OCI-LY1 (cell line): ENCODE measurements at regions not wholly inside any gene's neighbourhood (a gene's known extent, or its start where the extent isn't known, plus 50 kb on each side); places are given as distances from the start of the nearest gene placed in this dataset.

Experiments used
- H2AFZ ChIP-seq: fragments of 200-600 bp; sonication (generic), shearing (Covaris generic); 2 replicates; pipeline ENCODE4 v1.6.0; 2014; ENCODE audit warnings: antibody characterized with exemption, mild to moderate bottlenecking, low read length
- H3F3A ChIP-seq: fragments of 200-600 bp; sonication (generic), shearing (Covaris generic); 2 replicates; pipeline ENCODE4 v1.6.0; 2014; ENCODE audit warnings: mild to moderate bottlenecking, antibody characterized with exemption, low read length, moderate library complexity; ENCODE audit not compliant: insufficient read depth
- H3K27ac ChIP-seq: fragments of 200-600 bp; sonication (generic); 2 replicates; pipeline ENCODE4 v1.5.1; 2014; ENCODE audit warnings: low read length, mixed run types, mild to moderate bottlenecking, low read depth; ENCODE audit not compliant: poor library complexity, severe bottlenecking
- H3K27me3 ChIP-seq: fragments of 200-600 bp; sonication (generic); 2 replicates; pipeline ENCODE4 v1.6.0; 2014; ENCODE audit warnings: antibody characterized with exemption, mild to moderate bottlenecking, low read length, moderate library complexity; ENCODE audit not compliant: insufficient read depth
- H3K36me3 ChIP-seq: fragments of 200-600 bp; sonication (generic); 2 replicates; pipeline ENCODE4 v1.6.1; 2014; ENCODE audit warnings: mild to moderate bottlenecking, antibody characterized with exemption, low read length, moderate library complexity, mixed read lengths; ENCODE audit not compliant: insufficient read depth
- H3K4me1 ChIP-seq: fragments of 200-600 bp; sonication (generic); 2 replicates; pipeline ENCODE4 v1.5.1; 2014; ENCODE audit warnings: mild to moderate bottlenecking, low read length, moderate library complexity; ENCODE audit not compliant: insufficient read depth, severe bottlenecking
- H3K4me2 ChIP-seq: fragments of 200-600 bp; sonication (generic), shearing (Covaris generic); 2 replicates; pipeline ENCODE4 v1.6.1; 2014; ENCODE audit warnings: low read length
- H3K4me3 ChIP-seq: fragments of 200-600 bp; sonication (generic); 2 replicates; pipeline ENCODE4 v1.5.1; 2014; ENCODE audit warnings: low read length, low read depth, mild to moderate bottlenecking, mixed read lengths; ENCODE audit not compliant: poor library complexity, severe bottlenecking
- H3K79me2 ChIP-seq: fragments of 200-600 bp; shearing (Covaris generic); 2 replicates; pipeline ENCODE4 v1.6.1; 2016; ENCODE audit warnings: mixed run types, low read length, mixed read lengths; ENCODE audit not compliant: insufficient read depth
- H3K9ac ChIP-seq: fragments of 200-600 bp; sonication (generic), shearing (Covaris generic); 2 replicates; pipeline ENCODE4 v1.6.1; 2014; ENCODE audit warnings: mild to moderate bottlenecking, low read length, mixed read lengths
- H3K9me2 ChIP-seq: fragments of 200-600 bp; sonication (generic), shearing (Covaris generic); 2 replicates; pipeline ENCODE4 v1.6.1; 2014; ENCODE audit warnings: low read depth, mild to moderate bottlenecking, low read length, mixed read lengths
- H3K9me3 ChIP-seq: fragments of 200-600 bp; shearing (Covaris generic); 2 replicates; pipeline ENCODE4 v1.6.1; 2014; ENCODE audit warnings: low read length, mixed read lengths
- H4K20me1 ChIP-seq: fragments of 200-600 bp; sonication (generic), shearing (Covaris generic); 2 replicates; pipeline ENCODE4 v1.6.0; 2016; ENCODE audit warnings: mild to moderate bottlenecking, low read length; ENCODE audit not compliant: insufficient read depth
- EZH2 ChIP-seq: fragments of 200-600 bp; sonication (generic), shearing (Covaris generic); IDR thresholded peaks from 2 replicates; pipeline ENCODE4 v1.8.0; 2017; ENCODE audit warnings: borderline replicate concordance, mixed run types, mild to moderate bottlenecking, antibody characterized with exemption, low read length, moderate library complexity, mixed read lengths
- TF ChIP-seq, protein P1 (sequence below): fragments of 200-600 bp; sonication (generic), shearing (Covaris generic); IDR thresholded peaks from 2 replicates; pipeline ENCODE4 v1.5.1; 2017; ENCODE audit warnings: mild to moderate bottlenecking, antibody characterized with exemption, low read length, moderate library complexity, mixed read lengths

DNA sequence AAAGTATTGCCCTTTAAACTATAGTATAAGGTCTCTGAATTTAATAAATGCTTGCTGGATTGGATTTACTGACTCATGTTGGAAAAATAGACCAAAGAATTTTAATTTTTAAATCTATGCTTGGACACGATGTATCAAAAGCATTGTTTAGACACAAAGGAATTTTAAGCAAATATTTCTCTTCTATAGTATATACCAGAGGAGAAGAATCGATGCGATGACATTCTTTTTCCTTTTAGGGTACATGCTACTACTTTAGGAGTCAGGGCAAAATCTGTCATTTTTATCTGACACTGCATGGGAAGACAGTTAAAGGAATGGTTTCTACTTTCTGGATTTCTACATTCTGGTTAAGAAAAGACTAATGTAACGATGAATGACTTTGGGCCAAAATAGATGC, 339.9 kb downstream of the BMPER start:
- Histone ChIP-seq H3K79me2 (no peaks in the 10 kb centered on the region), H3K4me2 (no peak overlapping the region), H3K36me3 (no peaks in the 10 kb centered on the region), H3F3A (no peaks in the 10 kb centered on the region), H3K9ac (no peak overlapping the region), H3K9me3 (no peaks in the 10 kb centered on the region), H3K27ac (no peak overlapping the region), H3K9me2 (no peaks in the 10 kb centered on the region), H4K20me1 (no peaks in the 10 kb centered on the region), H3K27me3 (no peaks in the 10 kb centered on the region), H3K4me3 (no peak overlapping the region), H3K4me1 (no peaks in the 10 kb centered on the region), H2AFZ (no peak overlapping the region)
- no peak for TF ChIP-seq EZH2
- TF ChIP-seq, protein P1, sequence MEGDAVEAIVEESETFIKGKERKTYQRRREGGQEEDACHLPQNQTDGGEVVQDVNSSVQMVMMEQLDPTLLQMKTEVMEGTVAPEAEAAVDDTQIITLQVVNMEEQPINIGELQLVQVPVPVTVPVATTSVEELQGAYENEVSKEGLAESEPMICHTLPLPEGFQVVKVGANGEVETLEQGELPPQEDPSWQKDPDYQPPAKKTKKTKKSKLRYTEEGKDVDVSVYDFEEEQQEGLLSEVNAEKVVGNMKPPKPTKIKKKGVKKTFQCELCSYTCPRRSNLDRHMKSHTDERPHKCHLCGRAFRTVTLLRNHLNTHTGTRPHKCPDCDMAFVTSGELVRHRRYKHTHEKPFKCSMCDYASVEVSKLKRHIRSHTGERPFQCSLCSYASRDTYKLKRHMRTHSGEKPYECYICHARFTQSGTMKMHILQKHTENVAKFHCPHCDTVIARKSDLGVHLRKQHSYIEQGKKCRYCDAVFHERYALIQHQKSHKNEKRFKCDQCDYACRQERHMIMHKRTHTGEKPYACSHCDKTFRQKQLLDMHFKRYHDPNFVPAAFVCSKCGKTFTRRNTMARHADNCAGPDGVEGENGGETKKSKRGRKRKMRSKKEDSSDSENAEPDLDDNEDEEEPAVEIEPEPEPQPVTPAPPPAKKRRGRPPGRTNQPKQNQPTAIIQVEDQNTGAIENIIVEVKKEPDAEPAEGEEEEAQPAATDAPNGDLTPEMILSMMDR = no peak

DNA sequence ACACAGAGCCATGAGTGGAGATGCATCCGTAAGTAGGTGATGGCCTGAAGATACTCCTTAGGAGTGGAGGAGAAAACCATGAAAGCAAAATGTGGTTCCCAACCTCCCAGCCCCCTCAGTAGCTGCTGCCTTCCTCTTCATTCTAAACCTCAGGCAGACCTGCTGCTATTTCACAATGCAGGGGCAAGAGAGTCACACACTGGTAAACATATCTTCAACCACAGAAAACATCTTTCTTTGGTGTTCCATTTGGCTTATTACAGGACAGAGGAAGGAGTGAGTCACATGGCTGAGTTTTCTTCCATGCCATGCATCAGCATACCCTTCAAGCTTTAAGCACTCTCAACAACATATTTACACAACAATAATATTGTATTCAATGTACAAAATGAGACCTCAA, 342.1 kb downstream of the BMPER start:
- H3K4me2 ChIP-seq = no peak overlapping the region
- no peak overlapping the region for H3K27ac ChIP-seq
- H3K4me1 ChIP-seq = no peaks in the 10 kb centered on the region
- H3K9me2 ChIP-seq = no peaks in the 10 kb centered on the region
- H2AFZ ChIP-seq = no peak overlapping the region
- H3K27me3 ChIP-seq = no peaks in the 10 kb centered on the region
- no peaks in the 10 kb centered on the region for H3K9me3 ChIP-seq
- TF ChIP-seq, protein P1 = no peak
- TF ChIP-seq EZH2 = no peak
- no peaks in the 10 kb centered on the region for H4K20me1 ChIP-seq
- no peaks in the 10 kb centered on the region for H3F3A ChIP-seq
- H3K79me2 ChIP-seq = no peaks in the 10 kb centered on the region
- H3K4me3 ChIP-seq = no peak overlapping the region
- H3K9ac ChIP-seq = no peak overlapping the region
- no peaks in the 10 kb centered on the region for H3K36me3 ChIP-seq

DNA sequence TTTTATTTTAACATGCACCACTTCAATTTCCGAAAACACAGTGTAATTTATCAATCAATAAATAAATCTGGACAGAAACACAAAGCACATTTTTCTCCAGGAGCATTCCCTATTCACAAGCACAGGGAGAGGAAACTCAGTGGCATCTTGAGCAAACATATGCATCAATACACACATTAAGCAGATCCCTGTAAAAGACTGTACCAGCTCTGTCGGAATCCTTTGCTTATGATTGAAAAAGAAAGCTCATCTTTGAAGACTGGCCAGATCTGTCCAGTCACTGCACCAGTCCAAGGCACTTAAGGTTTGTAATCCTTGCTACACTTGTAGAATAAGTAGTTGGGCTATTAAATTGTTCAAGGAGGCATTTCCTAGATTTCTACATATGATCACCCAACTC, 343.9 kb downstream of the BMPER start:
- Histone ChIP-seq H2AFZ (no peak overlapping the region), H3K27ac (no peak overlapping the region), H3K79me2 (no peaks in the 10 kb centered on the region), H3K4me2 (no peak overlapping the region), H3K36me3 (no peaks in the 10 kb centered on the region), H3K9me3 (no peaks in the 10 kb centered on the region), H4K20me1 (no peaks in the 10 kb centered on the region), H3F3A (no peaks in the 10 kb centered on the region), H3K27me3 (no peaks in the 10 kb centered on the region), H3K4me1 (no peaks in the 10 kb centered on the region), H3K9me2 (no peaks in the 10 kb centered on the region), H3K9ac (no peak overlapping the region), H3K4me3 (no peak overlapping the region)
- TF ChIP-seq EZH2 = no peak
- TF ChIP-seq, protein P1 = no peak
